Hematopoietic multipotent progenitor cell treated with erythropoietin and hydrocortisone succinate and interleukin-3 and kit ligand, for 8 days (in vitro differentiated cells): ENCODE measurements at regions not wholly inside any gene's neighbourhood (a gene's known extent, or its start where the extent isn't known, plus 50 kb on each side); places are given as distances from the start of the nearest gene placed in this dataset.
A peak's percentile ranks its signal among the peaks of the same experiment; 100 is the strongest.

Experiments used
- DNase-seq: peaks from one replicate; pipeline ENCODE4 v3.0.0-alpha.2; 2015

DNA sequence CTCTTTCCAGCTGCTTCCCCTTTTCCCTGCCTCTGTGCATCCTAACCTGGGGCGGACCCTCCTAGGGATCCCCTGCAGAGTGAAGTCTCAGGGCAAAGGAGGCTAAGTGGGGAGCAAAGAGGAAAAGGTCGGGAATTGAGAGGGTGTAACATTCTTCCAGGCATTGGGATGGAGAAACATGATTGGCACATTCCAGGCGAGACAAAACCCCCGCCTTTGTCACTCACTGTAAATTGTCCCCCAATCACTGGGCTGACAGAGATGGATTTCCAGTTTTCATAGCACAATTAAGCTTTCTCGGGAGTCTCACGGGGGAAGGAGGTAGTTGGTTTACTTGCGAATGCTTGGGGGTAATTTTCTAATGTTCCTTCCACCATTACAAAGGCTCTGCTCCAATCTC, 74.9 kb downstream of the MIAT start:
- no peak for DNase-seq

- no peak for DNase-seq
Observed at GRCh38 chr22:26734339-26735018, 77.1 kb downstream of the MIAT start.

GRCh38 chr22:26735019-26735409, 77.6 kb downstream of the MIAT start:
- no peak for DNase-seq

- no peak for DNase-seq
Observed at GRCh38 chr22:26737262-26737661, 79.9 kb downstream of the MIAT start.

DNA sequence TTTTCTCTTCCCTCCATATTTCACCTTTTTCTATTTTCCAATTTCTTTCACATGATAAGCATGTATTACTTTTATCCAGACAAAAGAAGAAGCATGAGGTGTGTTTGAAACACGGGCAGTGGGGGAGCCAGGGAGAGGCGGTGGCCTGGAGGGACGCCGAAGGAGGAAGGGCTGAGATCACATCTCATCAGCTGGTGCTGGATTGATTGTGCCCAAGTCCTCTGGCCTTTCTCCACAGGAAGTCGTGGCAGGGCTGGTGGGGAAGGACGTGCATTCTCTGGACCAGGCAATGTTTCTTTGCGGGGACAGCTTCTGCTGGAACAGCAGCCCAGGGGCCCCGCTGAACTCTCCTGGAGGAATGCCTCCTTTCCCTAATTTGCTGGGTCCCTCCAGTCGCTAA, 82.9 kb downstream of the MIAT start:
- peak; percentile 9 for DNase-seq

- DNase-seq = peak; percentile 5
Observed at GRCh38 chr22:26743149-26743548, 85.8 kb downstream of the MIAT start.

- no peak for DNase-seq
Observed at GRCh38 chr22:26744892-26745808, 87.8 kb downstream of the MIAT start.

DNA sequence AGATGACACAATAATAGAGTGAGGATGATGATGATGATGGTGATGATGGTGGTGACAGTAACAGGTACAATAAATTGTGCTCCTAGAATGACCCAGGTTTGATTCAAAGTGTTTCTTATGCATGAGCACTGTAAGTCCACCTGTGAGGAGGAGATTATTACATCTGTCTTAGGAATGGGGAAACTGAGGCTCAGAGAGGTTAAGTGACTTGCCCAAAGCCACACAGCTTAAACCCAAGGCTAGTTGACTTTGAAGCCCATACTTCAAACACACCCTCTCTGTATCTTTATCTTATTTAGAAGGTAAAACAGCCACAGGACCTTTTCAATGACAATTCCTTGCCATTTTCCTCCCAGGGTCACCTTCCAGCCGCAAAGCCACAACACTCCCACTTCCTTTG, 88.9 kb downstream of the MIAT start:
- DNase-seq = no peak

DNA sequence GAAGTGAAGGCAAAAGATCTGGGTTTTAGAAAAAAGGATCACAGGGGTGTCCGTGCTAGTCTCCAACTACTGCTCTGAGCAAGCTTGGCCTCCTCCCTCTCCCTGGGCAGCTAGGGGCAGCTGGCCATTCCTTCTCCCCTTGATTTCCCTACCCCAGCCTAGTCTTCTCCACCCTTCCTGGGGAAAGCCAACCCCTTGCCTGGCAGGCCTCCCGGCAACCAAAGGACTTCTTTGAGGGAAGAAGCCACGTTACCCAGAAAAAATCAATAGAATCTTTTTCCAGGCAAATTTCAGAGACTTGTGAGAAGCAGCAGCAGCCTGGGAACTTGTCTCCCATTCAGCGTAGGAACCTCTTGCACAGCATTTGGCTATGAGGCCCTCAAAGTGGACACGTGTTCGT, 91.5 kb downstream of the MIAT start:
- DNase-seq = no peak

DNA sequence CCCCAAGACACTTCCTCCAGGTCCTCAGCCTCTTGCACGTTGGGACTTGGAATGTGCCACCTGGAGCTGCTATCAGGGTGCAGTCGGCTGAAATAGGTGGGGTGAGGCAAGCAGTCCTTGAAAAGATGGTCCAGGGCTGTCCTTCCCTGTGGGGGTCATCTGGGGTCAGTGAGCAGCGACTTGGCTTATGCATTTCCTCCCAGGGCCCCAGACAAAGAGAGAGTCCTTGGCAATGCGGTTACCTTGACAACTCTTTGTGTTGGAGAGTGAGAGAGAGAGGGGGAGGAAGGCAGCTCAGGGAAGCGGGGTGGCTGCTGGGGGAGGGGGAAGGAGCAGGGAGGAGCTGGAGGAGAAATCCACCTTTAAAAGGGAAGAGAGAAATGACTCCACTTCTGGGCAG, 93.8 kb downstream of the MIAT start:
- DNase-seq = no peak

- no peak for DNase-seq
Observed at GRCh38 chr22:26753125-26753862, 95.9 kb downstream of the MIAT start.

DNA sequence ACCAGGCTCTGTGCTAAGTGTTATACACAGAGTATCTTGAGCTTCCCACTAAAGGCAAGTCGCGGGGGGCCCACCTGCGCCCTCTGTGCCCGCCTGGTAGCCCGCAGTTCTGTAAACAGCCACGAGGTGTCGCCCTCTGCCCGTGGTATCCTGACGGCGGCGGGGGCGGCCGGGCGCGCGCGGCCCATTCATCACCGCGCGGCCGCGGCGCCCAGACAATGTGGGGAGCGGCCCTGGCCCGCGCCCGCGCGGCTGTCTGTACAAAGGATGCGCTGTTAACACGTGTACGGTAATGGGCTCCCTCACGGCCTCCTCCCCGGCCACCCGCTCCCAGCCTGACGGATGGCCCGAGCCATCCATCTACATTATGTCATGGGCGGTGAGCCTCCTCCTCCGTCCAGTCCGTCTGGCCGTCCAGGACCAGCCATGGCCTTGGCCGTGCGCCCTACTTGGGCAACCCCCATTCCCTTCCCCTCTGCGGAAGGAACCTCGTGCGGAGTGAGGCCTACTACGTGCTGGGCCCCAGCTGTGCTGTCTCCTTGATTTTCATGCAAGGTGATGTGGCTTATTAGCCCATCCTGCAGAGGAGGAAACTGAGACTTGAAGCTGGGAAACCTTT, 99.4 kb downstream of the MIAT start:
- DNase-seq = peak; percentile 38

DNA sequence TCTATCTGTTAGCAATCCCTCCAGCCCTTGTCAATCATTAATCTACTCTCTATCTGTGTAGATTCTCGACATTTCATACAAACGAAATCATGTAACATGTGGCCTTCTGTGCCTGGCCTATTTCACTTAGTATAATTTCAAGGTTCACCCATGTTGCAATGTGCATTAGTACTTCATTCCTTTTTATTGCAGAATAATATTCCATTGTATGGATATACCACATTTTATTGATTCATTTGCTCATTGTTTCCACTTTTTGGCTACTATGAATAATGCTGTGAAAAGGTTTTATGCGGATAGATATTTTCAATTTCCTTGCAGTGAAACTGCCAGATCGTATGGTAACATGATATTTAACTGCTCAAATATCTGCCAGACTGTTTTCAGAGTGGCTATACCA, 100.1 kb downstream of the MIAT start:
- no peak for DNase-seq

GRCh38 chr22:26762503-26763472, 105.4 kb downstream of the MIAT start:
- no peak for DNase-seq

DNA sequence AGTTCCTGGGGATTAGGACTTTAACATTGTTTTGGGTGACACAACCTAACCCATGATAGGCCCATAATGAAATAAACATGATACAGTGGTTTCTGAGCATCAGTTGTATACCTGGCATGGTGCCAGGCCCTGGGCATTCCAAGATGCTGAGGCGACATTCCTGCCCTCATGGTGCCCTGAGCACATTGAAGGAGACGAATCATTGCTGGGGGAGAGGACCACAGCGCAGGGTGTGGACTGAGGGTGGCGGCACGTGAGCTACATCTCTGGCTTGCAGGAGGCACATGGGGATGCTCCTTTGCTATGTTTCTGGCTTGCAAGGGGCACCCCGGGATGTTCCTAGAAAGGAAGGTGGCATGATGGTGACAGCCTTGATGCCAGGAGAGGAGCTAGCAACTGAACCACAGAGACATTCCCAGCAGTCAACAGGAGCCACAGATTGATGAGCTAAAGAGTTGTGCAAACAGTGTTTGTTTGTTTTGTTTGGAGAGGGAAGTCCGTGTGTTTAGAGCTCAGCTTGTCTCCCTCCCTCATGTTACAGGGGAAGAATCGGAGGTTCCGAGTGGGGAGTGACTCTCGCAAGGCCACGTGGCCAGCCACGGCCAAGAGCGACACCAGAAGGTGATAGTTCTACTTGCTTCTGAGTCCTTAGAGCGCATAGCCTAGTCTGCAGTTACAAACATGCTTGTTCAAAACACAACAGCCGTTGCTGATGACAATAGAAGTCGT, 106.4 kb downstream of the MIAT start:
- DNase-seq = no peak

DNA sequence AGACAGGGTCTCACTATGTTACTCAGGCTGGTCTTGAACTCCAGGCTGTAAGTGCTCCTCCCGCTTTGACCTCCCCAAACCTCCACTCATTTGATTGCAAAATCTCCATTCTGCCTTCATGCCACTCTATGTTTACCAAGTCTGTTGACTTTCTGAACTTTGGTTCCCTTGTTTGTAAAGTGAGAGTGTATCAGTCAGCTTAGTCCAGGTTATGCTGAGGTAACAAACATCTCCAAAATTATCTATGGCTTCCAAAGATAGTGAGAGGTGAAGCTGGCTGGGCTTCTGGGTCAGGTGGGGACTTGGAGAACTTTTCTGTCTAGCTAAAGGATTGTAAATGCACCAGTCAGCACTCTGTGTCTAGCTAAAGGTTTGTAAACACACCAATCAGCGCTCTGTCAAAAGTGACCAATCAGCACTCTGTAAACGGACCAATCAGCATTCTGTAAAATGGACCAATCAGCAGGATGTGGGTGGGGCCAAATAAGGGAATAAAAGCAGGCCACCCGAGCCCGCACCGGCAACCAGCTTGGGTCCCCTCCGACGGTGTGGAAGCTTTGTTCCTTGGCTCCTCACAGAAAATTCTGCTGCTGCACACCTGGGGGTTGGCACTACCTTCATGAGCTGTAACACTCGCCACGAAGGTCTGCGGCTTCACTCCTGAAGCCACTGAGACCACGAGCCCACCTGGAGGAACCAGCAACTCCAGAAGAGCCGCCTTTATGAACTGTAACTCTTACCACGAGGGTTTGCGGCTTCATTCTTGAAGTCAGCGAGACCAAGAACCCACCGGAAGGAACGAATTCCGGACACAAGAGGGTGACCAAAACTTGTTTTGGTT, 109.3 kb downstream of the MIAT start:
- no peak for DNase-seq

DNA sequence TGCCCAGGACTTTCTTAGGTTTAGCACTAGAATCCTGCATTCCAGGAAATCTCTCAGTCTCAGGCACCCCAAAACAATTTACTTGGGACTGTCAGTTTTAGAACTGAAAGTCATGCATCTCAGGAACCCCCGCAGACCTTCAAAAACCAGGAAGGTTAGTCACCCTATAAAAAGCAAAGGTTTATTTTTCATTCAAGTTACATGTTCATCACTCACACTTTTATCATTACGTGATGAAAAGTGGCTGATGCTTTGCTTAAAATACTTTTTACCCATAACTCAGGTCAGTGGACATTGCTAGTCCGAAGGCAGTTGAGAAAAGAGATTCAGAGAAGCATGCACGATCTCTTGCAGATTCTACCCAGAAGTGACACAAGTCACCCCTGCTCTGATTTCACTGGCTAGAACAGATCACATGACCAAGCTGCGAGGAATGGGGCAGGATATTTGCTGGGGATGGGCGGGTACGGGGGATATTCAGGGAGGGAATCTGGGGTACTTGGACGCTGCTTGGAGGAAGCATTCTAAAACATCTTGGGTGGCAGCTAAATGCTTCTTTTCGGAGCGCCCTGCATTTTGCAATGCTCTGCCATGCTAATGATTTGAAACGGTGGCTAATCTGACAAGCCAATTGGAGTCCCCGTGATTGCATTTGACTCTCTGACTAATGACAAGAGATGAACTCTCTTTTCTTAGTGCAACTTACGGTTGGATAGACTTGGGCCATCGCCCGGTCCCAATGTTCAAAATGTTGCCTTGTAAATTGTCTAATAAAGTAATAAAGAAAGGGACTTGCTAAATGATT, 110.2 kb downstream of the MIAT start:
- DNase-seq = no peak

GRCh38 chr22:26768156-26768515, 110.7 kb downstream of the MIAT start:
- DNase-seq = no peak

DNA sequence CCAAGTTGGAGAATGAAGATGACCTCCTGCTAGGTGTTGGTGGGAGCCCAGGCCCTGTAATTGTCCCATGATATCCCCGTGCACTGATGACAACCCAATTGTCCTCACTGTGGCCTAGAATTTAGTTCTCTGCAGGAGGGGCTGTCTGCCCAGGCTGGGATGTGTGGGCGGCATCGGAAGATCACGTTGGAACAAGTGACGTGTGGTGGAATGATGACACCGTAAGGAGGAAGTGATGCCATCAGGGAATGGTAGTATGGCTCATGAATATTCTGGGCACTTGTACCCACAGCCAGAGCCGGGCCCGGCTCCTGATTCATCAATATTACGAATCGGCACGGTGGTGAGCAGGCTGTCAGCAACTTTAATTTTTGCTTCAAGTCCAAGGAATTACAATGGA, 111.6 kb downstream of the MIAT start:
- DNase-seq = no peak

- DNase-seq = no peak
Observed at GRCh38 chr22:26769663-26770062, 112.3 kb downstream of the MIAT start.
